Endothelial cell of umbilical vein (primary cell): ENCODE measurements at regions not wholly inside any gene's neighbourhood (a gene's known extent, or its start where the extent isn't known, plus 50 kb on each side); places are given as distances from the start of the nearest gene placed in this dataset.

Source experiments
- BruUV-seq: library from RNA; stranded (reverse); fragments of 400-500 nt; replicated peaks from 2 replicates; lab custom pipeline; 2021; lab: Mats Ljungman, UMichigan
- CTCF ChIA-PET: fragments of 300-600, 350-600 bp; sonication (Branson Sonifier 250); formaldehyde crosslinking; loops from one replicate; lab custom pipeline; 2021; ENCODE audit warnings: antibody characterized with exemption, inconsistent platforms; lab: Charles Lee
- POLR2A ChIA-PET: fragments of 300-600, 350-600 bp; sonication (Branson Sonifier 250); formaldehyde crosslinking; loops from one replicate; lab custom pipeline; 2021; ENCODE audit warnings: antibody characterized with exemption, inconsistent platforms; lab: Charles Lee
- DNase-seq: peaks from one replicate; pipeline ENCODE4 v3.0.0-alpha.2; 2011; ENCODE audit warnings: low read depth, low spot score
- FAIRE-seq: peaks from 2 replicates; lab custom pipeline; 2011; peaks lifted over from hg19 to GRCh38; lab: Jason Lieb, UNC
- H2AFZ ChIP-seq: 2 replicates; pipeline ENCODE4 v1.6.0; 2012; ENCODE audit warnings: low read depth, low read length, control low read depth, inconsistent platforms
- H3K27ac ChIP-seq: 2 replicates; pipeline ENCODE4 v1.5.1; 2011; ENCODE audit warnings: low read depth, mild to moderate bottlenecking, control low read depth, low read length, moderate library complexity; ENCODE audit not compliant: insufficient read depth
- H3K27me3 ChIP-seq, 2 experiments: 2 replicates each; pipeline versions ENCODE4 v1.6.0 to v1.6.1; 2011; ENCODE audit warnings: low read length in 2 of 2, mixed read lengths in 1 of 2; ENCODE audit not compliant: control insufficient read depth in 2 of 2, insufficient read depth in 2 of 2
- H3K36me3 ChIP-seq, 2 experiments: 2 replicates in 1 of 2; 3 replicates in 1 of 2; pipeline ENCODE4 v1.5.1; 2011; ENCODE audit warnings: low read length in 2 of 2, mild to moderate bottlenecking in 1 of 2, moderate library complexity in 1 of 2; ENCODE audit not compliant: control insufficient read depth in 2 of 2, insufficient read depth in 2 of 2; ENCODE audit errors: extremely low read depth in 1 of 2
- H3K4me1 ChIP-seq: 3 replicates; pipeline ENCODE4 v1.5.1; 2011; ENCODE audit warnings: mild to moderate bottlenecking, low read length; ENCODE audit not compliant: control insufficient read depth, insufficient read depth; ENCODE audit errors: extremely low read depth
- H3K4me2 ChIP-seq: 2 replicates; pipeline ENCODE4 v1.6.1; 2011; ENCODE audit warnings: low read length, control low read depth, mixed read lengths; ENCODE audit not compliant: insufficient read depth
- H3K4me3 ChIP-seq, 3 experiments: fragments of 200-600 bp in 1 of 3; sonication (generic), shearing (Covaris generic) in 1 of 3; replicated peaks in 1 of 3; 2 replicates each; pipeline ENCODE4 v1.5.1; 2011 to 2016; ENCODE audit warnings: control low read depth in 3 of 3, low read length in 3 of 3, mild to moderate bottlenecking in 2 of 3, inconsistent platforms in 1 of 3, low read depth in 1 of 3, moderate library complexity in 1 of 3; ENCODE audit not compliant: insufficient read depth in 1 of 3
- H3K79me2 ChIP-seq: 2 replicates; pipeline ENCODE4 v1.6.0; 2012; ENCODE audit warnings: low read length, inconsistent platforms; ENCODE audit not compliant: control insufficient read depth, insufficient read depth
- H3K9ac ChIP-seq: replicated peaks from 2 replicates; pipeline ENCODE3; 2011; ENCODE audit warnings: low read length, control low read depth; ENCODE audit not compliant: insufficient read depth; ENCODE audit errors: extremely low read depth
- H3K9me1 ChIP-seq: replicated peaks from 3 replicates; pipeline ENCODE4 v1.6.0; 2011; ENCODE audit warnings: mild to moderate bottlenecking, low read length; ENCODE audit not compliant: control insufficient read depth, insufficient read depth; ENCODE audit errors: extremely low read depth
- H3K9me3 ChIP-seq: replicated peaks from 2 replicates; pipeline ENCODE4 v1.5.1; 2012; ENCODE audit warnings: low read length, inconsistent platforms; ENCODE audit not compliant: control insufficient read depth, insufficient read depth
- H4K20me1 ChIP-seq: replicated peaks from 2 replicates; pipeline ENCODE3; 2011; ENCODE audit warnings: mild to moderate bottlenecking, low read length; ENCODE audit not compliant: control insufficient read depth, insufficient read depth; ENCODE audit errors: extremely low read depth
- EZH2 ChIP-seq: IDR thresholded peaks from 2 replicates; pipeline ENCODE4 v1.6.1; 2012; ENCODE audit warnings: borderline replicate concordance, low read depth, mild to moderate bottlenecking, moderate library complexity, low read length, inconsistent platforms; ENCODE audit not compliant: severe bottlenecking
- FOS ChIP-seq: IDR thresholded peaks from 2 replicates; pipeline ENCODE4 v1.6.1; 2011; ENCODE audit warnings: mild to moderate bottlenecking, low read length, moderate library complexity, borderline replicate concordance; ENCODE audit not compliant: insufficient read depth
- GATA2 ChIP-seq: IDR thresholded peaks from 2 replicates; pipeline ENCODE4 v1.7.0; 2011; ENCODE audit warnings: low read depth, mild to moderate bottlenecking, moderate library complexity, mixed read lengths, low read length; ENCODE audit not compliant: insufficient read length, insufficient read depth
- JUN ChIP-seq: IDR thresholded peaks from 2 replicates; pipeline ENCODE4 v1.6.1; 2011; ENCODE audit warnings: borderline replicate concordance, low read depth; ENCODE audit not compliant: insufficient read length, insufficient read depth
- MYC ChIP-seq: IDR thresholded peaks from one replicate; pipeline ENCODE4 v1.6.1; 2011; ENCODE audit warnings: mild to moderate bottlenecking, low read depth, low read length
- POLR2A ChIP-seq: IDR thresholded peaks from 2 replicates; pipeline ENCODE4 v1.6.1; 2012; ENCODE audit warnings: low read depth, mild to moderate bottlenecking, control low read depth, low read length
- POLR2AphosphoS5 ChIP-seq: IDR thresholded peaks from 2 replicates; pipeline ENCODE4 v1.6.1; 2012; ENCODE audit warnings: low read depth, mild to moderate bottlenecking, control low read depth, low read length, moderate library complexity; ENCODE audit not compliant: insufficient read depth
- dilution Hi-C: fragments of 300-500 bp; cut with MboI; formaldehyde crosslinking; loops from one replicate; pipeline ENCODE4 v1.15.0; 2019; ENCODE audit warnings: low sequenced_read_pairs; ENCODE audit not compliant: extremely low pct_ligation_motif_present
- intact Hi-C: fragments of 100-400 bp; cut with micrococcal nuclease; formaldehyde crosslinking; loops from one replicate; pipeline ENCODE4 v1.10.0; 2022
- TF ChIP-seq, protein P1 (sequence below): IDR thresholded peaks from 2 replicates; pipeline ENCODE4 v1.6.1; 2011; ENCODE audit not compliant: insufficient read depth, insufficient read length
- TF ChIP-seq, protein P2 (sequence below), 2 donors: IDR thresholded peaks; 1 replicate in 1 of 2; 2 replicates in 1 of 2; pipeline ENCODE4 v1.5.1; 2011; ENCODE audit warnings: low read length in 2 of 2, mild to moderate bottlenecking in 2 of 2, moderate library complexity in 2 of 2, control low read depth in 1 of 2, inconsistent platforms in 1 of 2, low read depth in 1 of 2; ENCODE audit not compliant: insufficient read depth in 1 of 2; ENCODE audit errors: extremely low read depth in 1 of 2

DNA sequence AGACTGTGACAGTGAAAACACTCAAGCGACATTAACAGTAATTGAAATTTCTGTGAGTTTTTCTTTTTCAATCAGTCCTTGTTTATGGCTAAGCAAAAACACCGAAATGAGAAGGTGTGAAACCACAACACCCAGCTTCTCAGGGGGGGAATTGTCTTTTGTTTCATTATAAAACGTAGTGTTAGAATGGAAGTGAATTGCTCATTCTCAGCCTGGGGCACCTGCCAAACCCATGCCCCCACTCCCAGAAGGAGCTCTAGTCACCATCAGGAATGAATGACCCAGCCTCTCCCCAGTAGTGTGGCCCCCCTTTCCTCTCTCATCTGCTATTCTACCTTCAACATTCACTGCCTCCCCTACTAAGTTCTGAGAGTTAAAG is 185.8 kb upstream of the CFAP20DC start:
- no peak overlapping the region for H3K4me2 ChIP-seq
- H3K27me3 ChIP-seq, result no peaks in the 10 kb centered on the region
- no peak overlapping the region for H2AFZ ChIP-seq
- H3K27ac ChIP-seq, result no peak overlapping the region
- BruUV-seq, result no TSS peak
- DNase-seq, result no peak
- no peaks in the 10 kb centered on the region for H3K36me3 ChIP-seq
- ChIA-PET POLR2A (no interaction called here), CTCF (interaction anchor here (1.3 kb wide), 1 partner anchor 24 kb away, joined by 5 read pairs; no protein-coding TSS in a partner anchor)
- TF ChIP-seq, protein P1, sequence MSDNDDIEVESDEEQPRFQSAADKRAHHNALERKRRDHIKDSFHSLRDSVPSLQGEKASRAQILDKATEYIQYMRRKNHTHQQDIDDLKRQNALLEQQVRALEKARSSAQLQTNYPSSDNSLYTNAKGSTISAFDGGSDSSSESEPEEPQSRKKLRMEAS, result no peak
- TF ChIP-seq POLR2A, result no peak
- TF ChIP-seq, protein P2, sequence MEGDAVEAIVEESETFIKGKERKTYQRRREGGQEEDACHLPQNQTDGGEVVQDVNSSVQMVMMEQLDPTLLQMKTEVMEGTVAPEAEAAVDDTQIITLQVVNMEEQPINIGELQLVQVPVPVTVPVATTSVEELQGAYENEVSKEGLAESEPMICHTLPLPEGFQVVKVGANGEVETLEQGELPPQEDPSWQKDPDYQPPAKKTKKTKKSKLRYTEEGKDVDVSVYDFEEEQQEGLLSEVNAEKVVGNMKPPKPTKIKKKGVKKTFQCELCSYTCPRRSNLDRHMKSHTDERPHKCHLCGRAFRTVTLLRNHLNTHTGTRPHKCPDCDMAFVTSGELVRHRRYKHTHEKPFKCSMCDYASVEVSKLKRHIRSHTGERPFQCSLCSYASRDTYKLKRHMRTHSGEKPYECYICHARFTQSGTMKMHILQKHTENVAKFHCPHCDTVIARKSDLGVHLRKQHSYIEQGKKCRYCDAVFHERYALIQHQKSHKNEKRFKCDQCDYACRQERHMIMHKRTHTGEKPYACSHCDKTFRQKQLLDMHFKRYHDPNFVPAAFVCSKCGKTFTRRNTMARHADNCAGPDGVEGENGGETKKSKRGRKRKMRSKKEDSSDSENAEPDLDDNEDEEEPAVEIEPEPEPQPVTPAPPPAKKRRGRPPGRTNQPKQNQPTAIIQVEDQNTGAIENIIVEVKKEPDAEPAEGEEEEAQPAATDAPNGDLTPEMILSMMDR (IDR thresholded peaks at IDR 0.05; ENCODE audit: extremely low read depth in 1 of 2, insufficient read depth in 1 of 2, low read depth in 1 of 2, low read length in 2 of 2), result no peak
- no peak for TF ChIP-seq EZH2
- no peak for TF ChIP-seq JUN
- TF ChIP-seq POLR2AphosphoS5, result no peak
- TF ChIP-seq GATA2, result no peak
- no peak for TF ChIP-seq MYC
- no peak for TF ChIP-seq FOS
- dilution Hi-C loops (no loop called here), intact Hi-C loops (no loop called here)
- no peaks in the 10 kb centered on the region for H3K9me1 ChIP-seq
- no peaks in the 10 kb centered on the region for H3K79me2 ChIP-seq
- H3K4me3 ChIP-seq, result no peak overlapping the region
- peaks cover 5% of the 10 kb centered on the region for H3K4me1 ChIP-seq
- no peaks in the 10 kb centered on the region for H4K20me1 ChIP-seq
- no peaks in the 10 kb centered on the region for H3K9me3 ChIP-seq
- H3K9ac ChIP-seq, result no peak overlapping the region
- FAIRE-seq, result no peak
